Endodermal cell (in vitro differentiated cells): ENCODE measurements at regions not wholly inside any gene's neighbourhood (a gene's known extent, or its start where the extent isn't known, plus 50 kb on each side); places are given as distances from the start of the nearest gene placed in this dataset.

ENCODE experiments used
- DNase-seq: peaks from one replicate; pipeline ENCODE4 v3.0.0-alpha.2; 2017
- H3K27ac ChIP-seq: 2 replicates; pipeline ENCODE4 v1.5.1; 2013; ENCODE audit warnings: mild to moderate bottlenecking, low read depth, low read length, moderate library complexity
- H3K27me3 ChIP-seq: 2 replicates; pipeline ENCODE4 v1.6.1; 2013; ENCODE audit warnings: mild to moderate bottlenecking, low read length, moderate library complexity; ENCODE audit not compliant: insufficient read depth, control insufficient read depth, poor library complexity, severe bottlenecking
- H3K36me3 ChIP-seq: 2 replicates; pipeline ENCODE4 v1.7.0; 2013; ENCODE audit warnings: mild to moderate bottlenecking, low read length, moderate library complexity; ENCODE audit not compliant: control insufficient read depth, insufficient read depth
- H3K4me1 ChIP-seq: one replicate; pipeline ENCODE4 v1.7.0; 2013; ENCODE audit warnings: low read length; ENCODE audit not compliant: control insufficient read depth, insufficient read depth
- H3K4me3 ChIP-seq: 2 replicates; pipeline ENCODE4 v1.5.1; 2013; ENCODE audit warnings: mild to moderate bottlenecking, low read length, moderate library complexity
- H3K9ac ChIP-seq: 2 replicates; pipeline ENCODE4 v1.6.1; 2013; ENCODE audit warnings: mild to moderate bottlenecking, low read length, moderate library complexity; ENCODE audit not compliant: poor library complexity, severe bottlenecking; ENCODE audit errors: extremely low read depth
- H3K9me3 ChIP-seq: 2 replicates; pipeline ENCODE4 v1.6.1; 2013; ENCODE audit warnings: mild to moderate bottlenecking, low read length, moderate library complexity; ENCODE audit not compliant: control insufficient read depth
- H3K27ac Mint-ChIP-seq: 2 replicates; pipeline ENCODE4 v1.8.0; 2020; ENCODE audit warnings: mixed read lengths
- H3K27me3 Mint-ChIP-seq: 2 replicates; pipeline ENCODE4 v1.8.0; 2021; ENCODE audit warnings: mild to moderate bottlenecking, mixed read lengths; ENCODE audit not compliant: insufficient read depth
- H3K36me3 Mint-ChIP-seq: 2 replicates; pipeline ENCODE4 v1.8.0; 2020; ENCODE audit warnings: low read depth, mixed read lengths
- H3K4me1 Mint-ChIP-seq: 2 replicates; pipeline ENCODE4 v1.8.0; 2020; ENCODE audit warnings: mixed read lengths
- H3K4me3 Mint-ChIP-seq: 2 replicates; pipeline ENCODE4 v1.8.0; 2020; ENCODE audit warnings: mild to moderate bottlenecking, moderate library complexity, mixed read lengths
- H3K9me3 Mint-ChIP-seq: 2 replicates; pipeline ENCODE4 v1.8.0; 2020; ENCODE audit warnings: mild to moderate bottlenecking, mixed read lengths
- CTCF ChIP-seq: fragments of 200-600 bp; sonication (generic); conservative IDR thresholded peaks from 2 replicates; pipeline ENCODE4 v1.5.0; 2021; ENCODE audit warnings: antibody characterized with exemption, mild to moderate bottlenecking
- WGBS, 2 experiments: methylation state at CpG; one replicate each; pipeline versions ENCODE4 v1.1.5 to v1.1.7; 2013; ENCODE audit warnings: missing lambda C conversion rate in 2 of 2, mixed read lengths in 1 of 2; ENCODE audit not compliant: insufficient coverage in 1 of 2, insufficient read length in 1 of 2; 5-methylcytosine and 5-hydroxymethylcytosine counted together

- Histone ChIP-seq H3K27me3 (no peaks in the 10 kb centered on the region), H3K4me1 (no peaks in the 10 kb centered on the region), H3K27ac (no peak overlapping the region), H3K9ac (no peak overlapping the region), H3K36me3 (no peaks in the 10 kb centered on the region), H3K9me3 (no peaks in the 10 kb centered on the region), H3K4me3 (no peak overlapping the region)
- no peak for DNase-seq
- Mint-ChIP-seq H3K36me3 (no peaks in the 10 kb centered on the region), H3K4me3 (no peak overlapping the region), H3K27ac (no peak overlapping the region), H3K27me3 (no peaks in the 10 kb centered on the region), H3K9me3 (no peaks in the 10 kb centered on the region), H3K4me1 (peaks cover 19% of the 10 kb centered on the region)
- peak; percentile 28 for TF ChIP-seq CTCF
- 82 to 90% methylated on average over 4 to 6 of the region's 6 CpGs for WGBS, 2 experiments
These were observed 81.1 kb upstream of the SPRY4 start for GRCh38 chr5:142405814-142406395.

GRCh38 chr5:142405023-142405422, 80.2 kb upstream of the SPRY4 start:
- no peak overlapping the region for H3K4me3 ChIP-seq
- no peak for DNase-seq
- no peaks in the 10 kb centered on the region for H3K36me3 ChIP-seq
- Mint-ChIP-seq H3K4me1 (peaks cover 19% of the 10 kb centered on the region), H3K36me3 (no peaks in the 10 kb centered on the region), H3K9me3 (no peaks in the 10 kb centered on the region), H3K4me3 (no peak overlapping the region), H3K27me3 (no peaks in the 10 kb centered on the region), H3K27ac (no peak overlapping the region)
- H3K4me1 ChIP-seq = no peaks in the 10 kb centered on the region
- H3K9me3 ChIP-seq = no peaks in the 10 kb centered on the region
- H3K27ac ChIP-seq = no peak overlapping the region
- 75 to 78% methylated on average over 5 to 6 of the region's 6 CpGs for WGBS, 2 experiments
- no peak for TF ChIP-seq CTCF
- no peaks in the 10 kb centered on the region for H3K27me3 ChIP-seq
- H3K9ac ChIP-seq = no peak overlapping the region

- WGBS, 2 experiments = 92% methylated on average over 12 to 14 of the region's 14 CpGs
- H3K4me3 Mint-ChIP-seq = no peak overlapping the region
These were observed 79.2 kb upstream of the SPRY4 start for GRCh38 chr5:142404046-142404477.

More at GRCh38 chr5:142404046-142404477, 79.2 kb upstream of the SPRY4 start:
- Histone ChIP-seq H3K27me3 (no peaks in the 10 kb centered on the region), H3K9me3 (no peaks in the 10 kb centered on the region), H3K9ac (no peak overlapping the region), H3K36me3 (no peaks in the 10 kb centered on the region), H3K4me3 (no peak overlapping the region), H3K4me1 (no peaks in the 10 kb centered on the region), H3K27ac (no peak overlapping the region)
- Mint-ChIP-seq H3K27ac (peak overlapping the region; percentile 8), H3K4me1 (peaks cover 16% of the 10 kb centered on the region), H3K27me3 (no peaks in the 10 kb centered on the region), H3K36me3 (no peaks in the 10 kb centered on the region), H3K9me3 (no peaks in the 10 kb centered on the region)
- DNase-seq = no peak
- no peak for TF ChIP-seq CTCF
